Fibroblast of lung (primary cell): ENCODE measurements at regions not wholly inside any gene's neighbourhood (a gene's known extent, or its start where the extent isn't known, plus 50 kb on each side); places are given as distances from the start of the nearest gene placed in this dataset.

Experiments
- DNase-seq, 2 donors: peaks; one replicate each; pipeline versions ENCODE4 v3.0.0 to v3.0.0-alpha.2; 2010; ENCODE audit warnings: low read depth in 2 of 2
- H2AFZ ChIP-seq: 2 replicates; pipeline ENCODE4 v1.5.1; 2012; ENCODE audit warnings: low read length, control low read depth, inconsistent platforms
- H3K27ac ChIP-seq: 2 replicates; pipeline ENCODE4 v1.5.1; 2011; ENCODE audit warnings: low read length, control low read depth; ENCODE audit not compliant: insufficient read depth
- H3K27me3 ChIP-seq: 2 replicates; pipeline ENCODE4 v1.5.1; 2011; ENCODE audit warnings: mild to moderate bottlenecking, low read length; ENCODE audit not compliant: control insufficient read depth, insufficient read depth
- H3K36me3 ChIP-seq: 2 replicates; pipeline ENCODE4 v1.5.1; 2011; ENCODE audit warnings: low read length; ENCODE audit not compliant: control insufficient read depth, insufficient read depth
- H3K4me1 ChIP-seq: 2 replicates; pipeline ENCODE4 v1.5.1; 2011; ENCODE audit warnings: low read length; ENCODE audit not compliant: control insufficient read depth, insufficient read depth; ENCODE audit errors: extremely low read depth
- H3K4me2 ChIP-seq: 2 replicates; pipeline ENCODE4 v1.5.1; 2011; ENCODE audit warnings: low read length, control low read depth; ENCODE audit not compliant: insufficient read depth; ENCODE audit errors: extremely low read depth
- H3K4me3 ChIP-seq, 4 experiments: fragments of 200-600 bp in 1 of 4; sonication (generic) in 1 of 4; replicated peaks in 1 of 4; 2 replicates each; pipeline ENCODE4 v1.5.1; 2011 to 2016; ENCODE audit warnings: low read length in 4 of 4, low read depth in 3 of 4, mild to moderate bottlenecking in 3 of 4, control low read depth in 2 of 4, inconsistent platforms in 1 of 4, mixed read lengths in 1 of 4; ENCODE audit not compliant: insufficient read depth in 1 of 4; ENCODE audit errors: control extremely low read depth in 1 of 4
- H3K79me2 ChIP-seq: 2 replicates; pipeline ENCODE4 v1.5.1; 2012; ENCODE audit warnings: mild to moderate bottlenecking, low read length, inconsistent platforms; ENCODE audit not compliant: control insufficient read depth, insufficient read depth
- H3K9ac ChIP-seq: 2 replicates; pipeline ENCODE4 v1.5.1; 2011; ENCODE audit warnings: mild to moderate bottlenecking, low read length, control low read depth; ENCODE audit not compliant: insufficient read depth
- H3K9me3 ChIP-seq: 2 replicates; pipeline ENCODE4 v1.5.1; 2012; ENCODE audit warnings: low read depth, low read length; ENCODE audit not compliant: control insufficient read depth, insufficient read depth
- H4K20me1 ChIP-seq: 2 replicates; pipeline ENCODE4 v1.5.1; 2011; ENCODE audit warnings: low read length; ENCODE audit not compliant: control insufficient read depth, insufficient read depth; ENCODE audit errors: extremely low read depth
- CTCF ChIP-seq, 2 donors: IDR thresholded peaks in 1 of 2; conservative IDR thresholded peaks in 1 of 2; 1 replicate in 1 of 2; 2 replicates in 1 of 2; pipeline ENCODE4 v1.5.1; 2011 to 2012; ENCODE audit warnings: low read length in 2 of 2, control low read depth in 1 of 2, inconsistent platforms in 1 of 2, low read depth in 1 of 2, mild to moderate bottlenecking in 1 of 2
- EZH2 ChIP-seq: IDR thresholded peaks from 2 replicates; pipeline ENCODE4 v1.5.1; 2012; ENCODE audit warnings: low read length, control low read depth, mild to moderate bottlenecking; ENCODE audit errors: missing control alignments

- no peak overlapping the region for H2AFZ ChIP-seq
- H3K4me1 ChIP-seq = no peaks in the 10 kb centered on the region
- H3K9ac ChIP-seq = no peak overlapping the region
- no peak overlapping the region for H3K4me3 ChIP-seq
- no peak overlapping the region for H3K27ac ChIP-seq
- H3K9me3 ChIP-seq = no peaks in the 10 kb centered on the region
- TF ChIP-seq EZH2 = no peak
- TF ChIP-seq CTCF (conservative IDR thresholded peaks at IDR 0.05 in 1 of 2, IDR thresholded peaks at IDR 0.05 in 1 of 2; ENCODE audit: low read depth in 1 of 2, low read length in 2 of 2) = peak; percentile 34 to 40
- no peaks in the 10 kb centered on the region for H3K27me3 ChIP-seq
- no peaks in the 10 kb centered on the region for H4K20me1 ChIP-seq
- no peaks in the 10 kb centered on the region for H3K36me3 ChIP-seq
- H3K79me2 ChIP-seq = no peaks in the 10 kb centered on the region
- DNase-seq = peak; percentile 20 to 70
- H3K4me2 ChIP-seq = no peak overlapping the region
Observed at GRCh38 chr9:81465468-81466011, 223.8 kb downstream of the TLE1 start.

- no peaks in the 10 kb centered on the region for H3K9me3 ChIP-seq
- H3K79me2 ChIP-seq = no peaks in the 10 kb centered on the region
- H2AFZ ChIP-seq = no peak overlapping the region
- no peaks in the 10 kb centered on the region for H3K4me1 ChIP-seq
- DNase-seq = peak; percentile 14 to 39
- no peaks in the 10 kb centered on the region for H4K20me1 ChIP-seq
- no peak overlapping the region for H3K27ac ChIP-seq
- no peak overlapping the region for H3K4me3 ChIP-seq
- no peak overlapping the region for H3K4me2 ChIP-seq
- no peak overlapping the region for H3K9ac ChIP-seq
- no peaks in the 10 kb centered on the region for H3K36me3 ChIP-seq
- TF ChIP-seq CTCF (conservative IDR thresholded peaks at IDR 0.05 in 1 of 2, IDR thresholded peaks at IDR 0.05 in 1 of 2; ENCODE audit: low read depth in 1 of 2, low read length in 2 of 2) (no peak), EZH2 (no peak)
- H3K27me3 ChIP-seq = no peaks in the 10 kb centered on the region
Observed at GRCh38 chr9:81462801-81463200, 226.5 kb downstream of the TLE1 start.

GRCh38 chr9:81461196-81461595 is 228.2 kb downstream of the TLE1 start:
- Histone ChIP-seq H3K4me2 (no peak overlapping the region), H4K20me1 (no peaks in the 10 kb centered on the region), H3K27ac (no peak overlapping the region), H3K9ac (no peak overlapping the region), H3K9me3 (no peaks in the 10 kb centered on the region), H3K27me3 (no peaks in the 10 kb centered on the region), H3K4me1 (peaks cover 2% of the 10 kb centered on the region), H3K79me2 (no peaks in the 10 kb centered on the region), H3K4me3 (no peak overlapping the region), H2AFZ (no peak overlapping the region), H3K36me3 (no peaks in the 10 kb centered on the region)
- TF ChIP-seq EZH2 (no peak), CTCF (conservative IDR thresholded peaks at IDR 0.05 in 1 of 2, IDR thresholded peaks at IDR 0.05 in 1 of 2; ENCODE audit: low read depth in 1 of 2, low read length in 2 of 2) (no peak)
- DNase-seq = peak; percentile 54 to 84
